GM18498 (cell line): ENCODE measurements at regions not wholly inside any gene's neighbourhood (a gene's known extent, or its start where the extent isn't known, plus 50 kb on each side); places are given as distances from the start of the nearest gene placed in this dataset.
A peak's percentile ranks its signal among the peaks of the same experiment; 100 is the strongest.
"Not testable (repeated sequence)": the region's sequence is repeated elsewhere in the genome, so short reads cannot be mapped to it uniquely, and the experiment has no call there.

Experiments used
- ATAC-seq: cut with Tn5 transposase; IDR thresholded peaks from one replicate; pipeline ENCODE4 v1.9.1; 2021; ENCODE audit warnings: mild to moderate bottlenecking, moderate library complexity; ENCODE audit not compliant: unreplicated experiment

DNA sequence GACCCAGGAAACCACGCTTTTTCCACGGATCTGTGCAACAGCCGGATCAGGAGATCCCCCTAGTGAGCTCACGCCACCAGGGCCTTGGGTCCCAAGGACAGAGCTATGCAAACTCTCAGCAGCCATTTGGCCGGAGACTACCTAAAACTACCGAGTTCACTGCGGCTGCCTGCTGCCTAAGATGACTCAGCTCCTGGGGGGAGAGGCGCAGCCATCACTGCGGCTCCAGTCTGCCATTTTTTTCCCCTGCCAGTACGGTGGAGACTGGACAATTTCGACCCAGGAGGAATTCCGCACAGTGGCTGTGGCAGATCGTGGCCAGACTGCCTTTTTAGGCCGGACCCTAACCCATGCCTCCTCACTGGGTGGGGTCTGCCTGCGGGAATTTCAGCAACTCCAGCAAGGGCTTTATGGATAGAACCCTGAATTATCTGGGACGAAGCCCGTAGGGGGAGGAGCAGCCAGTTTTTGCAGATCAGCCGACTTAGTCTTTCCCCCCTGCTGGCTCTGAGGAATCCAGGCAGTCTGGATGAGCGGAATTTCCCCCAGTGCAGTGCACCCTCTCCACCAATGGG lies 424.9 kb upstream of the UBE2E3 start:
- no peak for ATAC-seq

DNA sequence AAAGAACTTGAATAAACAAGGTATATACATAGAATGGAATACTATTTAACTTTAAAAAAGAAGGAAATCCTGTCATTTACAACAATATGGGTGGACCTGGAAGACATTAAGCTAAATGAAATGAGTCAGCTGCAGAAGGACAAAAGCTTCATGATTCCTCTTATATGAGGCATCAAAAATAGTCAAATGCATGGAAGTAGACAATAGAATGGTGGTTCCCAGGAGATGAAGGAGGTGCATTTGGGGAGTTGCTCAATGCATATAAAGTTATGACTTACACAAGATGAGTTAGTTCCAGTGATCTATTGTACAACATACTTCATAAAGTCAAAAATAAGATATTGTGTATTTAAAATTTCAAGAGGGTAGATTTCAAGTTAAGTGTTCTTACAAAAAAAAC lies 426.1 kb upstream of the UBE2E3 start:
- ATAC-seq, result no peak

DNA sequence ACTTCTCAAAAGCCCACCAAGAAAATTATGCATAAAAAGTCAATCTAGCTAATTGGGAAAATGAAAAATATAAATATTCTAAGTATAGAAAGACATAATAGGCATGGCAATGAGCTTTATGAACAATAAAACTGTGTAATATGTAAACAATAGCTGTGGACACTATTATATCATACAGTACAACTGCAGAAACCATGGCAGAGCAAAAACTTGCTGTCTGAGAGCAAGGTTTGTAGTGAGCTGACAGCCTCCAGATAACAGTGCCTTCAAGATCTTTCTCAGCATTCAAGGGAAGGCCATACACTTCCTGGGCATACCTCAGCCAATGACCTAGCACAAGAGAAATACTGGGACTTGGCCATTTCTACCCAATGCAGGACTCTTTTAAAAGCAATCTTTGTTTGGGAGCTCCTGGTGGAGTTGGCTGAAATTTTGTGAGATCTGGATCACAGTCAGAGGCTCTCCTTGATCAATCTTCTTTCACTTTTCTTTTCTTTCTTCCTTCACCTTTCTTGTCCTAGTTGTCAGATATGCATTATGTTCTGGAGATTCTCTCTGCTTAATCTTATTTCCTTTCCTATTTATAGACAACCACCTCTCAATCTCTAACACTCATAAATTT lies 427.2 kb upstream of the UBE2E3 start:
- no peak for ATAC-seq

DNA sequence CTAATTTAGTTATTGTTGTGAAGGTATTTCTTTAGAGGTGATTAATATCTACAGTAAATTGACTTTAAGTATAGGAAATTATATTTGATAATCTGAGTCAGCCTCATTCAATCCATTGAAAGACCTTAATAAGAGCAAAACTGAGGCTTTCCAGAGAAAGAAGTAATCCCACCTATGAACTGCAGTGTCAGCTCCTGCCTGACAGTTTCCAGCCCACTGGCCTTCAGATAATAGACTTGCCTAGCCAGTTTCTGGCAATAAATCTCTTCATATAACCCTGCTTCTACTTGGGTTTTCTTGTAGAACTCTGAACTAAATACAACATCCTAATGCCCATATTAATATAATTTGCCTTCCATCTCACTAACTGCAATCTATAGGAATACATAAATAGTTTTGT lies 437.9 kb upstream of the UBE2E3 start:
- ATAC-seq, result no peak

DNA sequence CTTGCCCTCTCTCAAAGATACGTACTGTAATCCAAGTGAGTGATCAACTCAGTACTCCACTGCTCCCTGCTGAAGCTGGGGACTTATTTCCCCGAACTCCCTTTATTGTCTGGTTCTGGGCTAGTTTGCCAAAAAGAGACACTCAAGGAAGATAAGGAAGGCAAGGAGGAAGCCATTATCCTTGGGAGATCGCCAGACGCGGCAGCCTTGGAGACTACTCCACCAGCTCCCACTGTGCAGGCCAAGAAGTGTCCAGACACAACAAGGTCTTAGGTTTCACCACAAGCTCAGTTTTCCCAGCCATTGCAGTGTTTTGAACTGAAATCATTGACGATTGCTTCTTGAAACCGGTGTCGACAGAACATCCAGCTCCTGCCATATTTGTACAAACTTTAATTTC lies 439.6 kb upstream of the UBE2E3 start:
- ATAC-seq, result no peak

DNA sequence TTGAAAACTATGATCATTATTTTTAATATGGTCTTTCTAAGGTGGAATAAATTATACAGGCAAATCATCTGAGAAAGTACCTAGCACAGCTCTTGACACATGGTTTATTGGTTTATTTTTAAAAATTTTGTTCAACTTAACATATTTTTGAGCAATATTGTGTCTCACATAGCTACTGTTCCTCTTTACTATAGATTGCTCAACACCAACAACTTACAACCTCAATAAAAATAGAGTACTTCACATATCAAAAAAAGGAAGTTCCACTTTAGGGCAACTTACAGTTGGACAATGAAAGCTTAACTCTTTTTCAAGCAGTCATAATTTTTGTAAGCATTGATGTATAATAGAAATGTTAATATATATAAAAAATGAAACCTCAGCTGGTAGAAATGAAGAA lies 440.9 kb upstream of the UBE2E3 start:
- no peak for ATAC-seq

DNA sequence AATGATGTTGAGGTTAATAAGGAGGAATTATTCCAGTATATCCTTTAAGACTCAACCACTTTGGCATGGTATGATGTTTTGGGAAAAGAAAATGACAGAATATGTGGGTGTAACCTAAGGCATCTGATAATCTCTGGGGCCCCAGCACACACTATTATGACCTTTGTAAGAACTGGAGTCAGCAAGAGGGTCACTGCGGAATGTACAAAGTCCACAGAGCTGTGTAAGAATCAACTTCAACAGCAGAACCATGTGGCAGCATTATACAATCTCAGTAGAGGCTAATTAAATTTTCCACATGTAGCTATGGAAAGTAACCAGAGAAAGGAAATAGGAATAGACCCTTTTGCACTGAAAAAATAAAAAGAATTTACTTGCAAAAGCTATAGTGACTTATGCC lies 445.1 kb upstream of the UBE2E3 start:
- ATAC-seq, result no peak

DNA sequence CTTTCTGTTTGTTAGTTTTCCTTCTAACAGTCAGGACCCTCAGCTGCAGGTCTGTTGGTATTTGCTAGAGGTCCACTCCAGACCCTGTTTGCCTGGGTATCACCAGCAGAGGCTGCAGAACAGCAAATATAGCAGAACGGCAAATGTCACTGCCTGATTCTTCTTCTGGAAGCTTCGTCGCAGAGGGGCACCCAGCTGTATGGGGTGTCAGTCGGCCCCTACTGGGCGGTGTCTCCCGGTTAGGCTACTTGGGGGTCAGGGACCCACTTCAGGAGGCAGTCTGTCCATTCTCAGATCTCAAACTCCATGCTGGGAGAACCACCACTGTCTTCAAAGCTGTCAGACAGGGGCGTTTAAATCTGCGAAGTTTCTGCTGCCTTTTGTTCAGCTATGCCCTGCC lies 448.6 kb upstream of the UBE2E3 start:
- not testable (repeated sequence) for ATAC-seq

DNA sequence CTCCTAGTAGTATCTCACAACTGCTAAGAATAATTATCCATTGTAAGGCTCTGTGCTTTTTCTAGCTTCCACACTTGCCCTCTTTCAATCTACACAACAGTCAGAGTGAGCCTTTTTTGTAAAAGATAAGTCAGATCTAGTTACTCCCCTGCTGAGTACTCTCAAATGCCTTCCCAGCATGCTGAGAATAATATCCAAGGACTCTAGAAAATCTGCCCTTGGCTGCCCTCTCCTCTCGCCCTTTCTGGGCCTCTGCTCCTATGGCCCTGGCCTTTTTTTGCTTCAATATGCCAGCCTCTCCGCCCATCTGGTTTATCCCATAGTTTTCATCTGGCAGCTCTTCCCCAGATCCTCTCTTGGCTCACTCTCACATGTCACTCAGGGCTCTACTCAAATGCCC lies 455.9 kb upstream of the UBE2E3 start:
- ATAC-seq, result no peak

DNA sequence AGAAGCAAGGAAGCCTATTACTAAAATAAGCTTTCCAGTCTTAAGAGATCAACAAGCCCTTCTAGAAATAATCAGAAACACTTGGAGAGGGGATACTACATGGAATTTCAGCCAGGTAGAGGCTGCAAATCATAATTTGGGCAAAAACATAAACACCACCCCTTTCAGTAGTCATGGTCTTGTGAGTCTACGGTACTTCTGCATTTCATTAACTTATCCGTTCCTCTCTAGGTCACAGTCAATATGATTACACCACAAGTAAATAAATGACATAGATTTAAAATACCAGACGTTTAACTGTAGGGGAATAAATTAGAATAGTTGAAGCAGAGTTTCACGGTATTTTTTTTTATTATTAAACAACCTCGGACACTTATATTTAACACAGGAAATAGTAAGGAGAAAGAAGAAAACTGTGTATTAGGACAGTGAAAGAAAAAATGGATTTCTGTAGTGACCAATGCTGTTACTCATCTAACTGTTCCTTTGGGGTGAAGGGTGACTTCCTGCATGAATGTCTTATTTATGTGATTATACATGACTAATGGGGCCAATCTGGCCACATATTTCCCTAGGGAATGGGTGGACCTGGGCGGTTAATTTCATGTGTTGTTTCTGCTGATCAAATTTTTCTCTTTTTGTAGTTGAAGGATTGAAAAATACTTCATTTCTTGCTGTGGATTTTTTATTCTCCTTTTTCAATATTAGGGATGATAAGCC lies 456.6 kb upstream of the UBE2E3 start:
- no peak for ATAC-seq

DNA sequence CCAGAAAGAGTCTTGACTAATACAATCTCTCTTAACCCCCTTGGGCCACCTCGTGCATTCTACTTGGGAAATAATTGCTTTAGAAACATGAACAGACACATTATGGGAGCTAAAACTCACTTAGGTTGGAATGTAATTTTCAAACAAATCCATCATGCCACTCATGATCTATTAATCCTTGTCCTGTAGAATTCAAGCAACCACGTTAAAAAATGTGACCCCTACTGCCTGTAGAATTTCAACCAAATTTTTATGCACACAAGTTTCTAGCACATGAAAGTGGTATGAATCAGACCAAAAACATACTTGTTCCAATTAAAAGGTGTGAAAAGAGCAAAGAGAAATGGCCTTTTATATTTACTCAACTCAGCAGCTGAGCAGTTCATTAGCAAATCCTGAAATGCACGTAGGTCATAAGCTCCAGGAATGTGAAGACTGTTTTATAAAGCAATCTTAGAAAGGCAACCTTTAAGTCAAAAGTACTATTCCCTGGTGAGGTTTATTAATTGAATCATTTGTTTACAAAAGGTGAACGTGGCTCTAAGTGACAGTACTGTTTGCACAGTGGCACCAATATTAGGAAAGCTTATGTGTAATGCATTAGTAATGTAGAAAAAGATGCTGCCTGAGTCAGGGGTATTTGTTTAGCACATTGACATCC lies 459.4 kb upstream of the UBE2E3 start:
- no peak for ATAC-seq

DNA sequence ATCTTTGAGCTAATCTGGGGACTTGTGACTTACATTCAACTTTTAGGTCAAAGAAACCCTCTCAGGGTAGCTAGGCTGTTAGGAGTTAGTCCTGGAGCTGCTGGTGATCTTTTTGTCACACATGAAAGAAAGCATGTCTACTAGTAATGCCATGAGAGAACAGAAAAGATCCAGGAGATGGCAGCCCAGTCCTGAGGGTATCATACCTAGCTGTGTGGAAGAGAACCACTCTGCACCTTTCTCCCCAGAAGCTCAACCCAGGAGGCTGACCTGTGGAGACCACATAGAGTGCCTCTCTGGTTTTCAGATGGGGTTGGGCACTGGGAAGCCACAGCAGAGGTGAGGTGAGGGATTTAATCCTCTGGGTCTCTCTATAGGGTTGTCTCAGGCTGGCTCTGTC lies 460.2 kb upstream of the UBE2E3 start:
- ATAC-seq, result no peak

DNA sequence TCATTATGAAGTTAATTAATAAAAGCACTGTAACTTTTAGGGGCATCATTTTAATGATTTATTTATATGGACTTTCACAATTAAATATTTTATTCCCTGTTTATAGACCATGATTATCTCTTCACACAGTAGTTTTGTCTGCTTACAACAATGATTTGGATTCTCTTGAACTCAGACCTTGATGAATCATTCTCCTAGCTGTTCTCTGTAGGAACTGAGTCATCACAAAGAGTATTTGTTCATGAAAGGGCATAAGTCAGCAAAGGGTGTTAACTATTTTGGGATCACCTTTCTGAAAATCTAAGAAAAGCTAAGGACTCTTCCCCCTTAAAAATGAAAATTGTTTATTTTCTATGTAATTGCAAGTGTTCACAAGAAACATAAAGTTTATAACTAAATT lies 461.1 kb upstream of the UBE2E3 start:
- no peak for ATAC-seq

DNA sequence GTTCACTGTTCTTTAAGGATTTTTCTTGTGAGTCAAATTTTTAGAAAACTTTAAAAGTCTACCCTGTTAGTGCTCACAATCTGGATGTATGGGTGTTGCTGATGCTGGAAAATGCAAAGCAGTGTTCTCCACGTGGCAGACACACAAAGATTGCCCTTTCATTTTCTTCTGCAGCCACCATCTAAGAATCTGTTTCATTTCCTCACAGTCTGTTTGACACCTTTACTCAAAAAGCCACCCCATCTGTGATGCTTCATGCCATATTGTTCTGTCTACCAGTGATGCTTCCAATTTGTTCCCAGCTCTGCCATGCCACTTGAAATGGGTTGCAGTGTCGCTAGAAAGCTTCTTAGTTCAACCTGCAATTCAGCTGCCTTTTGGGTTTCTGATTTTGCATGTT lies 464.2 kb upstream of the UBE2E3 start:
- ATAC-seq, result peak; percentile 80

DNA sequence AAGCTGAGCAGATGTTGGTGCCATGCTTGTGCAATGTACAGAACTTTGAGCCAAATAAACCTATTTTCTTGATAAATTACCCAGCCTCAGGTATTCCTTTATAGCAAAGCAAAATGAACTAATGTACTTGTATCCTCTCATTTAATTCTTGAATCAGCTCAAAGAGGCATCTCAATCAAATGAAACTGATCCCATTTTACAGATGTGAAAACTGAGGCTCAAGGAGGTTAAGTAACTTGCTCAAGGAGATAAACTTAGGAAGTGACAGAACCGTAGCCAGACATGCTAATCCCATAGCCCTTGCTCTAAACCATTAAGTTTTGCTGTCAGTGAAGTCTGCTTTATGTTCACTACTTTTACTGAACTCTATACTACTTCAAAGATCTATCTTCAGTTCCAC lies 467.0 kb upstream of the UBE2E3 start:
- ATAC-seq, result no peak

DNA sequence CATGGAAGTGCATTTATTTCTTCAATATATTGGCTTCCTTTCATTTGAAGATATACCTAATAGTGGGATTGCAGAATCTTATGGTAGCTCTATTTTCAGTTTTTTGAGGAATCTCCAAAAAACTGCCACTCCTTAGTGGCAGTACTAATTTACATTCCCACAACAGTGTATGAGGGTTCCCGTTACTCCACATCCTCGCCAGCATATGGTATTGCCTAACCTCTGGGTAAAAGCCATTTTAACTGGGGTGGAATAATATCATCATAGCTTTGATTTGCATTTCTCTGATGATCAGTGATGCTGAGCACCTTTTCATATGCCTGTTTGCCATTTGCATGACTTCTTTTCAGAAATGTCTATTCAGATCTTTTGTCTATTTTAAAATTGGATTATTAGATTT lies 471.9 kb upstream of the UBE2E3 start:
- no peak for ATAC-seq

DNA sequence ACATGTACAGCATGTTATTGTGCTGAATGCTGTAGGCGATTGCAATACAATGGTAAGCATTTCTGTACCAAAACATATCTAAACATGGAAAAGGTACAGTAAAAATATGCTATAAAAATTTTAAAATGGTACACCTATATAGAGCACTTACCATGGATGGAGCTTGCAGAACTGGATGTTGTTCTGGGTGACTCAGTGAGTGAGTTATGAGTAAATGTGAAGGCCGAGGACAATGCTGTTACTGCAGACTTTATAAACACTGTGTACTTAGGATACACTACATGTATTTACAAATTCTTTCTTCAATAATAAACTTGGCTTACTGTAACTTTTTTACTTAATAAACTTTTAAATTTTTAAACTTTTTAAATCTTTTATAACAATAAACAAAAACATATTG lies 473.4 kb upstream of the UBE2E3 start:
- ATAC-seq, result no peak

DNA sequence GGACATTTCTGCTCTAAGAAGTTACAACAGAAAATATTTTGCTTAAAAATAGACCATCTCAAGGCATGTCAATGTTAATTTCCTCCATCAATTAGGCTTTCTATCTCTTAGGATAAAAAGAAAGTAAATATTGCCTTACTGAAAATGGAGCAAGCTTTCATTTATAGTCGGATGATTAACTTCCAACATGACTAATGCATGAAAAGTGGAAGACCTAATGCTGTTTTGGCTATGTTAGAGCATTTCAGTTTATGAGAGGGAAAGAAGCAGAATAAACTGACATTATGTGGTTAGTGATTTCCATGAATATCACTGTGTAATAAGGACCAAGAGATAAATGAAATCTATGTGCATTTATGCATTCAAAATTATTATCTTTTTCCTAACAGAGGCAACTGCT lies 475.2 kb upstream of the UBE2E3 start:
- ATAC-seq, result no peak

DNA sequence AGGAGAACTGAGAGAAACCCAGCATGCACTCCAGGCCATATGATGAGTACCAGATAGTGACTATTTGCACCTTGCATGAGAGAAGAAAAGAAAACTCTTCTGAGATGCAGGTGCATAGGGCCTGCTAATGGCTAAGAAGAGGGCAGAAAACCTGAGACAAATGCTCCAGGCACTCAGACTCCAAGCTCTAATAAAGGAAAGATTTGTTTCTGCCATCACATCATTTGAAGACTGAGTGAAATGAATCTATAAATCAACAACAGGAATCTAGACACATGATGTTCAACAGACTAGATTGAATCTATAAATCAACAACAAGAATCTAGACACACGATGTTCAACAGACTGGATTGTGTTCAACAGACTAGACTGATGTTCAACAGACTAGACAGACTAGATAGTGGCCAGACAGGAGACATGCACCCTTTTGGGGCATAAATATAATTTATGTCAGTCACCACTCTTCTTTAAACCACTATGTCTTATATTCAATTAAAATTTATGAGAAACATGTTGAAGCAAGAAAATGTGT lies 482.7 kb upstream of the UBE2E3 start:
- ATAC-seq, result no peak

DNA sequence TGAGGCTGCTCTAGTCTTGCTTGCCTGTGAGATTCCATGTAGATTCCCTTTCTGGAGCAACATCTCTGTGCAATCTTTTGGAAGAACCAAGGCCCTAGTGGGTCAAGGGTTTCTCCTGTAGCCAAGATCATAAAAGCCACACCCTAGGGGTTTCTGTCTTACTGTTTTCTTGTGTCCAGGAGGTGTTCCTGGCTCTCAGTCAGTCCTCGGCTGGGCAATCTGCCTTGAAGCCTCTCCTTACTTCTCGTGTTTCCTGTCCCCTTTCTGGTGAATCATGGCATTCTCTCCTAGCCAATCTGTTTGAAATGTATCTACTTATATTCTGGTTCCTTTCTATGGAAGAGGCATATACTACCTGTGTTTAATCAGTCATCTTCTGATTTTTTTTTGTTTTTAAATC lies 484.8 kb upstream of the UBE2E3 start:
- ATAC-seq, result no peak

DNA sequence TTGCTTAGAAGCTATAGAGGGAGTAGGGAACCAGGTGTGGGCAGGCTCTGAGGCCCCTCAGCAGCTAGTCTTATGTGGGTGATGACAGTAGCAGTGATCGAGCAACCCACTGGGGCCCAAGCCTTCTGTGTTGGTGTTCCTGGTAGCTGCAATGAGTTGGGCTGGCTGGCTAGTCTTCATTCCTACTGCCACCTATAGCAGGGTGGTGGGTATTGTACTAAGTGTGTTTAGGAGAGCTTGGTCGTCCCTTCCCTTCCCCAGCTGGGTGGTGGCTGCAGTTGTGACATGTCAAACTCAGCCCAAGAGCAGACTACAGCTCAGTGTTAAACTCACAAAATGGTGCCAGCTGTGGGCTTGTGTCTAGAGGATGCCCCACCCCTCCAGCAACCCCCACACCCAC lies 486.1 kb upstream of the UBE2E3 start:
- ATAC-seq, result no peak

DNA sequence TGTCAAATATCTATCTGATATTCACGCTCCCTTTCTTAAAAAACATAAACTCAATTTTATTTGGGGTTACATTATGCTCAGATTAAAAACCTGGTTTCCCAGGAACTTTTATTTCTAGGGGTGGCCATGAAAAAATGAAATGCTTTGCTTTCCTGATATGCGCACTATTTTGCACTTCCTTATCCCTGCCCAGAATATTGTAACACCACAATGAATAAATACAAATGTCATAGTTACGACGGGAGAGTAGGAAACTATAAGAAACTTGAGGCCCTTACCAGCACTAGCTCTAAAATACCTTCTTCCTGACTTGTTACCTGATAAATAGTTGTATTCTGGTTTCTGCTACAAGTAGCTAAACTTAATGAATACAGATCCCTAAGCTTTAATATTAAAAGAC lies 475.6 kb upstream of the CWC22 start:
- ATAC-seq, result no peak
